Bronchial epithelial cell (primary cell): ENCODE measurements at regions not wholly inside any gene's neighbourhood (a gene's known extent, or its start where the extent isn't known, plus 50 kb on each side); places are given as distances from the start of the nearest gene placed in this dataset.

ENCODE experiments used
- DNase-seq: peaks from one replicate; pipeline ENCODE4 v3.0.0-alpha.2; 2010; ENCODE audit warnings: low read depth
- FAIRE-seq: peaks from 2 replicates; lab custom pipeline; 2011; peaks lifted over from hg19 to GRCh38; lab: Jason Lieb, UNC
- H3K27me3 ChIP-seq: 2 replicates; pipeline ENCODE4 v1.5.1; 2011; ENCODE audit warnings: low read length; ENCODE audit not compliant: control insufficient read depth, insufficient read depth
- H3K36me3 ChIP-seq: 2 replicates; pipeline ENCODE4 v1.5.1; 2011; ENCODE audit warnings: low read length; ENCODE audit not compliant: control insufficient read depth, insufficient read depth
- H3K4me3 ChIP-seq: 2 replicates; pipeline ENCODE4 v1.5.1; 2011; ENCODE audit warnings: mild to moderate bottlenecking, low read depth, low read length, control low read depth
- TF ChIP-seq, protein P1 (sequence below): IDR thresholded peaks from 2 replicates; pipeline ENCODE4 v1.5.1; 2011; ENCODE audit warnings: mild to moderate bottlenecking, moderate library complexity, low read length, control low read depth, inconsistent platforms; ENCODE audit not compliant: insufficient read depth, severe bottlenecking

GRCh38 chr4:104881136-104881886, 265.4 kb upstream of the TET2 start:
- Histone ChIP-seq H3K36me3 (no peaks in the 10 kb centered on the region), H3K4me3 (no peak overlapping the region), H3K27me3 (no peaks in the 10 kb centered on the region)
- DNase-seq (no peak), FAIRE-seq (no peak)
- TF ChIP-seq, protein P1, sequence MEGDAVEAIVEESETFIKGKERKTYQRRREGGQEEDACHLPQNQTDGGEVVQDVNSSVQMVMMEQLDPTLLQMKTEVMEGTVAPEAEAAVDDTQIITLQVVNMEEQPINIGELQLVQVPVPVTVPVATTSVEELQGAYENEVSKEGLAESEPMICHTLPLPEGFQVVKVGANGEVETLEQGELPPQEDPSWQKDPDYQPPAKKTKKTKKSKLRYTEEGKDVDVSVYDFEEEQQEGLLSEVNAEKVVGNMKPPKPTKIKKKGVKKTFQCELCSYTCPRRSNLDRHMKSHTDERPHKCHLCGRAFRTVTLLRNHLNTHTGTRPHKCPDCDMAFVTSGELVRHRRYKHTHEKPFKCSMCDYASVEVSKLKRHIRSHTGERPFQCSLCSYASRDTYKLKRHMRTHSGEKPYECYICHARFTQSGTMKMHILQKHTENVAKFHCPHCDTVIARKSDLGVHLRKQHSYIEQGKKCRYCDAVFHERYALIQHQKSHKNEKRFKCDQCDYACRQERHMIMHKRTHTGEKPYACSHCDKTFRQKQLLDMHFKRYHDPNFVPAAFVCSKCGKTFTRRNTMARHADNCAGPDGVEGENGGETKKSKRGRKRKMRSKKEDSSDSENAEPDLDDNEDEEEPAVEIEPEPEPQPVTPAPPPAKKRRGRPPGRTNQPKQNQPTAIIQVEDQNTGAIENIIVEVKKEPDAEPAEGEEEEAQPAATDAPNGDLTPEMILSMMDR, result no peak

DNA sequence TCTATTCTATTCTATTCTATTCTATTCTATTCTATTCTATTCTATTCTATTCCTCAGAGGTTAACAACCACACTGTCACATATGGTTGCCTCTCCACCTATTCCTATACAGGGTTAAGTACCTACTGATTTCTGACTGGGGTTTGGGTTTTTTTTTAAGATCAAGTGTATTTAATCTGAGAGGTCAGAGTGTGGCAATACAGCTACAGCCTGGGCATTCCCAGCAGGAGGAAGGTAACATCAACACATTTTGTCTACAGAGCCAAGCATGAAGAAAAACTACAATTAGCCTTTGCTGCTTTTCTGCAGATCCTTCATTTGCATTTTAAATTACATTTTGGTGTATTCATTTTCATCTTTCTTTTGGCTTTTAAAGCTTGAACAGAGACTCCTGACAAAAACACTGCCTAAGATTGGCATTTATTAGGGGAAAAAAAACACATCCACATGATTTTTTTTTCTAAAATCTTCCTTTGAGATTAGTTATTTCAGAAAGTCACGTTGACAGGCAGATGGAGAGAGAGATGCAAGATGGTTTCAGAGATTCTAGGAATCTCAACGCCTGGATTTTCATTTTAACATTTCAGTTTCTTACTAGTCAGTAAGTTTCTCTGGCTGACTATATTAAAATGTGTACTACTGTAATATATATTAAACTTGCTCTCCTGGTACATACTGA, 255.9 kb upstream of the TET2 start:
- no peaks in the 10 kb centered on the region for H3K36me3 ChIP-seq
- no peak for FAIRE-seq
- TF ChIP-seq, protein P1, result no peak

GRCh38 chr4:104896660-104897645, 249.7 kb upstream of the TET2 start:
- TF ChIP-seq, protein P1, result no peak
- no peak for FAIRE-seq
- Histone ChIP-seq H3K4me3 (no peak overlapping the region), H3K27me3 (no peaks in the 10 kb centered on the region), H3K36me3 (no peaks in the 10 kb centered on the region)
- peak; percentile 74 for DNase-seq

More for the DNA sequence above, 255.9 kb upstream of the TET2 start:
- Histone ChIP-seq H3K27me3 (peaks cover 2% of the 10 kb centered on the region), H3K4me3 (no peak overlapping the region)
- no peak for DNase-seq

GRCh38 chr4:104899863-104900262, 246.8 kb upstream of the TET2 start:
- no peak for DNase-seq
- TF ChIP-seq, protein P1, result no peak
- FAIRE-seq, result no peak
- no peaks in the 10 kb centered on the region for H3K27me3 ChIP-seq
- no peak overlapping the region for H3K4me3 ChIP-seq
- H3K36me3 ChIP-seq, result no peaks in the 10 kb centered on the region

DNA sequence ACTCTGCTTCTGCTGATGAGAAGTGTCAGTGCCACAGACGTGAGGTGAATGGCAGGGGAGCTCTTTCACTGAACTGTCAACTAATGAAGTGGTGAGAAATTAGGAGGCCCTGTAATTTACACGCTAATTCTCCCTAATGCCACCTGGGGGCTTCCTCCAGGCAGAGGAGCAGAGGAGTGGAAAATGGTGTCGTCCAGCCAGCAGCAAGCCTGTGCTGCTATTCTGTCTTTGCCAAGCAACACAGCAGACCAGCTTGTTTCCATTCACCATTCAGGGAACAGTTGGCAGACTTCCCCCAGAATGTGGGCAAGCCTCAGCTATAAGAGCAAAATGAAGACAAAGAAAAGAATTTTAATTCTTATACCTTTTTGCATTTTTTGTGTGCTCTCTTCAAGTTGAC, 245.2 kb upstream of the TET2 start:
- H3K4me3 ChIP-seq, result no peak overlapping the region
- DNase-seq, result peak; percentile 8
- no peaks in the 10 kb centered on the region for H3K27me3 ChIP-seq
- TF ChIP-seq, protein P1, result no peak
- H3K36me3 ChIP-seq, result no peaks in the 10 kb centered on the region
- no peak for FAIRE-seq
